ENCODE measurements at regions not wholly inside any gene's neighbourhood (a gene's known extent, or its start where the extent isn't known, plus 50 kb on each side); places are given as distances from the start of the nearest gene placed in this dataset.

DNA sequence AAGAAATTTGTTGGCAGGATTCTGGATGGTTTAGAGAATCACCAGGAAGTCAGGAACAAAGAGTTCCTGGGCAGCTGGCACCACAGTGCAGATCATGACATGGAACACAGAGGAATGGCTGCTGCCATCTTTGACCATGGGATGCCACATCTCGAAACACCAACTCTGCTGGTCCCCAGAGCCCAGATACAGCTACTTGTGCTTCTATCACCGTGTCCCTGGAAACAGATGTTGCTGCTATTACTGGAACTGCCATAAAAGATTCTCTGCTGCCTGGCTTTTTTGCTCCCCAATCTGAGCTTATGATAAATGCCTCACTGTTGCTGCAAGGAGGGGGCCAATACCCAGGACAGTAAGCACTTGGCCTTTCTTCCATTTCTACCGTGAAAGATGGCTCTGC lies 185.2 kb downstream of the CSNK2A3 start:
- H3K4me1 ChIP-seq, result peaks cover 0 to 19% (median 3%) of the 10 kb centered on the region in 4 donors
- intact Hi-C loops (cut with DNase I; ENCODE audit: low total_unique reads), result no loop called here
- no peak overlapping the region for H3K27ac ChIP-seq
- 48 to 86% (median 61%) methylated on average over 3 of the region's 3 CpGs for WGBS, 5 donors
- no peaks in the 10 kb centered on the region for H3K36me3 ChIP-seq
- H3K9me3 ChIP-seq, result no peaks in the 10 kb centered on the region
- DNase-seq, result no peak
- no peaks in the 10 kb centered on the region for H3K27me3 ChIP-seq
- TF ChIP-seq POLR2A (IDR thresholded peaks at IDR 0.05) (no peak), EP300 (IDR thresholded peaks at IDR 0.05) (no peak), POLR2AphosphoS5 (IDR thresholded peaks at IDR 0.05) (no peak)
- TF ChIP-seq, protein P1, sequence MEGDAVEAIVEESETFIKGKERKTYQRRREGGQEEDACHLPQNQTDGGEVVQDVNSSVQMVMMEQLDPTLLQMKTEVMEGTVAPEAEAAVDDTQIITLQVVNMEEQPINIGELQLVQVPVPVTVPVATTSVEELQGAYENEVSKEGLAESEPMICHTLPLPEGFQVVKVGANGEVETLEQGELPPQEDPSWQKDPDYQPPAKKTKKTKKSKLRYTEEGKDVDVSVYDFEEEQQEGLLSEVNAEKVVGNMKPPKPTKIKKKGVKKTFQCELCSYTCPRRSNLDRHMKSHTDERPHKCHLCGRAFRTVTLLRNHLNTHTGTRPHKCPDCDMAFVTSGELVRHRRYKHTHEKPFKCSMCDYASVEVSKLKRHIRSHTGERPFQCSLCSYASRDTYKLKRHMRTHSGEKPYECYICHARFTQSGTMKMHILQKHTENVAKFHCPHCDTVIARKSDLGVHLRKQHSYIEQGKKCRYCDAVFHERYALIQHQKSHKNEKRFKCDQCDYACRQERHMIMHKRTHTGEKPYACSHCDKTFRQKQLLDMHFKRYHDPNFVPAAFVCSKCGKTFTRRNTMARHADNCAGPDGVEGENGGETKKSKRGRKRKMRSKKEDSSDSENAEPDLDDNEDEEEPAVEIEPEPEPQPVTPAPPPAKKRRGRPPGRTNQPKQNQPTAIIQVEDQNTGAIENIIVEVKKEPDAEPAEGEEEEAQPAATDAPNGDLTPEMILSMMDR (IDR thresholded peaks at IDR 0.05), result no peak
- no peak overlapping the region for H3K4me3 ChIP-seq

DNA sequence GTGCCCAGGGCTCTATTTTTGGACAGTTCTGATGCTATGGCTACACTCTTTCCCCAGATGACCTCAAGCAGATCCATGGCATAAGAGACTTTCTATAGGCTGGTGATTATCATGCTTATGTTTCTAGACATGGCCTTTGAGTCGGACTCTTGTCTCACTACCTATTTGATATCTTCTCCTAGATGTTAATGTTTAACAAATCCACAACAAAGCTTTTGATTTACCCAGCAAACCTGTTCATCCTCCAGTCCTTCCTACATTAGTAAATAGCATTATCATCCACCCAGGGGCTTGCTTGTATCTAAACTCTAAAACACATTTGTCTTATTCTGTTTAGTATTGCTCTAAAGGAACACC lies 188.7 kb downstream of the CSNK2A3 start:
- 34 to 65% (median 45%) methylated on average over 1 of the region's 1 CpG for WGBS, 5 donors
- intact Hi-C loops (cut with DNase I; ENCODE audit: low total_unique reads), result no loop called here
- no peaks in the 10 kb centered on the region for H3K36me3 ChIP-seq
- DNase-seq, result no peak
- peaks cover 0 to 6% (median 0%) of the 10 kb centered on the region in 4 donors for H3K9me3 ChIP-seq
- TF ChIP-seq EP300 (IDR thresholded peaks at IDR 0.05), result no peak
- TF ChIP-seq, protein P1 (IDR thresholded peaks at IDR 0.05), result no peak
- TF ChIP-seq POLR2A (IDR thresholded peaks at IDR 0.05), result no peak
- TF ChIP-seq POLR2AphosphoS5 (IDR thresholded peaks at IDR 0.05), result no peak
- H3K4me1 ChIP-seq, result peaks cover 0 to 9% (median 0%) of the 10 kb centered on the region in 4 donors
- no peak overlapping the region for H3K4me3 ChIP-seq
- H3K27ac ChIP-seq, result no peak overlapping the region
- no peaks in the 10 kb centered on the region for H3K27me3 ChIP-seq

DNA sequence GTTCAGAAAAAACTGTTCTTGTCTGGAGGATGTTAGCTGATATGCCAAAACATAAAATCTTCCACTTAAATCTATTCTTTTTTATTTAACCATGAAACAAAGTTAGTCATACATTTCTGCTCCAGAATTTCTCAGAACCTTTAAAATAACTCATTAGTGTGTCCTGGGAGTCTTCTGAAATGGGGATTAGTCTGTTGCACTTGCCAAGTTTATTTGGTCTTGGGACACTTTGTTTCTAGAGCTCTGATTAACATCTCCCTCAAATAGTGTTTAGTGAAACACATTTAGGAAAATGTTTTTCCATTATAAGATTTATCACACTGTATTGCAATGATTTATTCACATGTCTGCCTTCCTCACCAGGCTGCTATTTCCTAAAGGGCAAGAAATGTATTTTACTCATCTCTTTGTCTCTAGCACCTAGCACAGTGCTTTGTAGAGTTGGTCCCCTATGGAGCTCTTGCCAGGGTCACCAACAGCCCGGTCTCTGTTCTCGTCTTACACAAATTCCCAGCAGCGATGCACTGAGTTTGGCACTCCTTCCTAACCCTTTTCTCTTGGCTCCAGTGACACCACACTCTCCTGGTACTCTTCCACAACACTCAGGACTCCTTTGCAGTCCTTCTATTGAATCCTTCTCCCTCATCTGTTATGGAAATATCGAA lies 189.2 kb downstream of the CSNK2A3 start:
- WGBS, 5 donors, result 78 to 86% (median 80%) methylated on average over 4 of the region's 4 CpGs
- Histone ChIP-seq H3K36me3 (no peaks in the 10 kb centered on the region), H3K4me3 (no peak overlapping the region), H3K27ac (no peak overlapping the region), H3K9me3 (peaks cover 0 to 6% (median 0%) of the 10 kb centered on the region in 4 donors), H3K4me1 (peaks cover 0 to 9% (median 0%) of the 10 kb centered on the region in 4 donors), H3K27me3 (no peaks in the 10 kb centered on the region)
- intact Hi-C loops (cut with DNase I; ENCODE audit: low total_unique reads), result no loop called here
- no peak for DNase-seq
- TF ChIP-seq EP300 (IDR thresholded peaks at IDR 0.05), result no peak
- TF ChIP-seq, protein P1 (IDR thresholded peaks at IDR 0.05), result no peak
- TF ChIP-seq POLR2AphosphoS5 (IDR thresholded peaks at IDR 0.05), result no peak
- TF ChIP-seq POLR2A (IDR thresholded peaks at IDR 0.05), result no peak

DNA sequence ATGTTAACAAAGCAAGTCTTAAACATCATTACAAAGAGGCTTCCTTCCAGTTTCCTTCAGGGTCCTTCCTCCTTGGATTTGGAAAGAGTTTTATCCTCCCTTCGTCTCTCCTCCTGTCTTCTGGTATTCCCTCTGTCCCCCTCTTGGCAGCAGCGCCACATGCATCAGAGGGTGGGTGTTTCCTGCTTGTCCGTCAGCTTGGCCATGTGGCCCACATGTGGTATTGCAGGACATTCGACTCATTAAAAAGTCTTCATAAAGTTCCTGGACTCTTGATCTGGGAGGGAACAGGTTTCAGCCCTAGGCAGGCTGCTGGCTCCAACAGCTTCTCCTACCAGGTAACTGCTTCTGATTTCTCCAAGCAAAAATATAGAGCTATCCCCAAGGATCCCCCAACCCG lies 189.8 kb downstream of the CSNK2A3 start:
- no peak overlapping the region for H3K4me3 ChIP-seq
- peak in 1 of 2 donors; percentile 54 for DNase-seq
- TF ChIP-seq, protein P1 (IDR thresholded peaks at IDR 0.05), result peak in 2 of 7 experiments; percentile 7 to 21
- TF ChIP-seq POLR2AphosphoS5 (IDR thresholded peaks at IDR 0.05), result no peak
- intact Hi-C loops (cut with DNase I; ENCODE audit: low total_unique reads), result no loop called here
- peaks cover 0 to 9% (median 0%) of the 10 kb centered on the region in 4 donors for H3K4me1 ChIP-seq
- H3K9me3 ChIP-seq, result peaks cover 0 to 6% (median 0%) of the 10 kb centered on the region in 4 donors
- no peak overlapping the region for H3K27ac ChIP-seq
- H3K36me3 ChIP-seq, result no peaks in the 10 kb centered on the region
- 36 to 47% (median 39%) methylated on average over 5 of the region's 5 CpGs for WGBS, 5 donors
- no peaks in the 10 kb centered on the region for H3K27me3 ChIP-seq

All from stomach (tissue), 8 donors.